GM23338 (cell line): ENCODE measurements at regions not wholly inside any gene's neighbourhood (a gene's known extent, or its start where the extent isn't known, plus 50 kb on each side); places are given as distances from the start of the nearest gene placed in this dataset.

Experiments used
- ATAC-seq: fragments of 200-7000 bp; cut with Tn5 transposase; 3 replicates; pipeline ENCODE4 v1.9.1; 2020
- DNase-seq: peaks from one replicate; pipeline ENCODE4 v3.0.0-alpha.2; 2015; ENCODE audit warnings: low spot score
- H2AFZ ChIP-seq: fragments of 200-600 bp; sonication (generic); 2 replicates; pipeline ENCODE4 v1.8.0; 2016; ENCODE audit warnings: antibody characterized with exemption, mild to moderate bottlenecking, moderate library complexity
- H3F3A ChIP-seq: fragments of 200-600 bp; sonication (generic); replicated peaks from 2 replicates; pipeline ENCODE4 v1.8.0; 2017; ENCODE audit warnings: antibody characterized with exemption, mixed run types, low read depth
- H3K27ac ChIP-seq: fragments of 200-600 bp; sonication (generic); 2 replicates; pipeline ENCODE4 v1.6.1; 2016; ENCODE audit warnings: low read depth
- H3K27me3 ChIP-seq: fragments of 200-600 bp; sonication (generic); 2 replicates; pipeline ENCODE4 v1.8.0; 2016; ENCODE audit warnings: mild to moderate bottlenecking, mixed run types, moderate library complexity; ENCODE audit not compliant: insufficient read depth
- H3K36me3 ChIP-seq: fragments of 200-600 bp; sonication (generic); 2 replicates; pipeline ENCODE4 v1.8.0; 2016; ENCODE audit warnings: mild to moderate bottlenecking; ENCODE audit not compliant: insufficient read depth
- H3K4me1 ChIP-seq: fragments of 200-600 bp; sonication (generic); 2 replicates; pipeline ENCODE4 v1.8.0; 2016; ENCODE audit warnings: mild to moderate bottlenecking, moderate library complexity; ENCODE audit not compliant: insufficient read depth
- H3K4me2 ChIP-seq: fragments of 200-600 bp; sonication (generic); 2 replicates; pipeline ENCODE4 v1.7.1; 2017; ENCODE audit warnings: mixed run types
- H3K4me3 ChIP-seq: fragments of 200-600 bp; sonication (generic); 2 replicates; pipeline ENCODE4 v1.6.1; 2016; ENCODE audit warnings: mixed run types
- H3K79me2 ChIP-seq: fragments of 200-600 bp; sonication (generic); replicated peaks from 2 replicates; pipeline ENCODE4 v1.8.0; 2017; ENCODE audit warnings: mild to moderate bottlenecking; ENCODE audit not compliant: insufficient read depth
- H3K9me2 ChIP-seq: fragments of 200-600 bp; sonication (generic); 2 replicates; pipeline ENCODE4 v1.8.0; 2017; ENCODE audit not compliant: insufficient read depth
- H4K20me1 ChIP-seq: fragments of 200-600 bp; sonication (generic); replicated peaks from 2 replicates; pipeline ENCODE4 v1.8.0; 2017; ENCODE audit warnings: mild to moderate bottlenecking; ENCODE audit not compliant: insufficient read depth
- H3K27ac Mint-ChIP-seq: 2 replicates; pipeline ENCODE4 v1.8.0; 2020; ENCODE audit warnings: inconsistent platforms, mild to moderate bottlenecking, moderate library complexity, mixed read lengths
- H3K27me3 Mint-ChIP-seq: 3 replicates; pipeline ENCODE4 v1.8.0; 2022; ENCODE audit warnings: low read depth, mild to moderate bottlenecking, moderate library complexity, mixed read lengths, inconsistent platforms; ENCODE audit not compliant: insufficient read depth, poor library complexity
- H3K36me3 Mint-ChIP-seq: 3 replicates; pipeline ENCODE4 v1.8.0; 2021; ENCODE audit warnings: low read depth, mild to moderate bottlenecking, inconsistent platforms, moderate library complexity, mixed read lengths
- H3K4me1 Mint-ChIP-seq: 3 replicates; pipeline ENCODE4 v1.8.0; 2020; ENCODE audit warnings: mild to moderate bottlenecking, inconsistent platforms, mixed read lengths
- H3K4me3 Mint-ChIP-seq: 3 replicates; pipeline ENCODE4 v1.8.0; 2021; ENCODE audit warnings: moderate library complexity, mild to moderate bottlenecking, inconsistent platforms, mixed read lengths
- H3K9me3 Mint-ChIP-seq: 3 replicates; pipeline ENCODE4 v1.8.0; 2020; ENCODE audit warnings: moderate library complexity, mild to moderate bottlenecking, inconsistent platforms, mixed read lengths
- CREB1 ChIP-seq: fragments of 250-450 bp; sonication (Bioruptor Pico); IDR thresholded peaks from 2 replicates; pipeline ENCODE4 v1.5.0; 2020; ENCODE audit warnings: low read depth, mild to moderate bottlenecking, moderate library complexity
- CTCF ChIP-seq, 2 experiments: fragments of 200-600 bp in 1 of 2; sonication (generic) in 1 of 2; conservative IDR thresholded peaks; 2 replicates each; pipeline versions ENCODE4 v1.5.1 to v1.6.1; 2016 to 2017; ENCODE audit warnings: antibody characterized with exemption in 2 of 2, low read depth in 2 of 2, mild to moderate bottlenecking in 2 of 2, moderate library complexity in 1 of 2
- ETS1 ChIP-seq: IDR thresholded peaks from 2 replicates; pipeline ENCODE4 v1.6.1; 2016; ENCODE audit warnings: antibody characterized with exemption
- EZH2phosphoT487 ChIP-seq: fragments of 200-600 bp; sonication (generic); IDR thresholded peaks from one replicate; pipeline ENCODE4 v1.8.1; 2018; ENCODE audit warnings: antibody characterized with exemption; ENCODE audit not compliant: unreplicated experiment
- REST ChIP-seq: IDR thresholded peaks from one replicate; pipeline ENCODE4 v1.6.1; 2018; ENCODE audit warnings: antibody characterized with exemption; ENCODE audit not compliant: unreplicated experiment
- STAT1 ChIP-seq: IDR thresholded peaks from one replicate; pipeline ENCODE4 v1.6.1; 2016; ENCODE audit warnings: antibody characterized with exemption; ENCODE audit not compliant: unreplicated experiment
- ZNF114 ChIP-seq: fragments of 250-450 bp; sonication (Bioruptor Pico); IDR thresholded peaks from 2 replicates; pipeline ENCODE4 v1.5.0; 2020; ENCODE audit warnings: mild to moderate bottlenecking, moderate library complexity
- ZNF331 ChIP-seq: fragments of 250-450 bp; sonication (Bioruptor Pico); IDR thresholded peaks from 2 replicates; pipeline ENCODE4 v1.5.0; 2020; ENCODE audit warnings: low read depth, mild to moderate bottlenecking, moderate library complexity
- ZNF462 ChIP-seq: fragments of 250-450 bp; sonication (Bioruptor Pico); IDR thresholded peaks from 2 replicates; pipeline ENCODE4 v1.5.0; 2020; ENCODE audit warnings: mild to moderate bottlenecking, moderate library complexity

- TF ChIP-seq ZNF462 (CRISPR knock-in tag) (no peak), ETS1 (no peak), EZH2phosphoT487 (no peak)
These were observed 479.7 kb downstream of the ACTRT1 start (continued) for GRCh38 chrX:127572471-127572870.

- no peak for ATAC-seq
- H3K9me2 ChIP-seq: no peaks in the 10 kb centered on the region
- H3K4me1 ChIP-seq: no peaks in the 10 kb centered on the region
- peaks cover 9% of the 10 kb centered on the region; the same call in 2 of the 3 replicates for H3K36me3 Mint-ChIP-seq
- H2AFZ ChIP-seq: 0 out of 2 replicates have a peak overlapping the region, but pooled peaks have one; percentile 14
- H3K4me3 Mint-ChIP-seq: no peak overlapping the region
- DNase-seq: no peak
- no peak overlapping the region for H3K27ac ChIP-seq
- peaks cover 16% of the 10 kb centered on the region; the same call in 2 of the 3 replicates for H3K4me1 Mint-ChIP-seq
- no peaks in the 10 kb centered on the region for H3K36me3 ChIP-seq
- no peak overlapping the region for H3K27ac Mint-ChIP-seq
- no peaks in the 10 kb centered on the region for H3K27me3 Mint-ChIP-seq
- H3K79me2 ChIP-seq: no peaks in the 10 kb centered on the region
- no peaks in the 10 kb centered on the region for H4K20me1 ChIP-seq
- H3F3A ChIP-seq: no peaks in the 10 kb centered on the region
- H3K4me2 ChIP-seq: no peak overlapping the region
- H3K4me3 ChIP-seq: no peak overlapping the region
- peaks cover 11% of the 10 kb centered on the region for H3K9me3 Mint-ChIP-seq
- H3K27me3 ChIP-seq: no peaks in the 10 kb centered on the region
- TF ChIP-seq CTCF (conservative IDR thresholded peaks at IDR 0.05; ENCODE audit: low read depth in 2 of 2): no peak
- no peak for TF ChIP-seq REST
- TF ChIP-seq CREB1: no peak
- TF ChIP-seq ZNF114 (CRISPR knock-in tag): no peak
- TF ChIP-seq ZNF331 (CRISPR knock-in tag): no peak
- TF ChIP-seq STAT1: no peak
These were observed 480.4 kb downstream of the ACTRT1 start for GRCh38 chrX:127571834-127572233.
